SKM-1 treated with dmso at 0.1 percent for 144 hours (cell line): ENCODE measurements at regions not wholly inside any gene's neighbourhood (a gene's known extent, or its start where the extent isn't known, plus 50 kb on each side); places are given as distances from the start of the nearest gene placed in this dataset.
"Not testable (repeated sequence)": the region's sequence is repeated elsewhere in the genome, so short reads cannot be mapped to it uniquely, and the experiment has no call there.

Experiments used
- DNase-seq: peaks from one replicate; lab custom pipeline; 2025; ENCODE audit not compliant: unreplicated experiment; lab: John Stamatoyannopoulos, UW

DNA sequence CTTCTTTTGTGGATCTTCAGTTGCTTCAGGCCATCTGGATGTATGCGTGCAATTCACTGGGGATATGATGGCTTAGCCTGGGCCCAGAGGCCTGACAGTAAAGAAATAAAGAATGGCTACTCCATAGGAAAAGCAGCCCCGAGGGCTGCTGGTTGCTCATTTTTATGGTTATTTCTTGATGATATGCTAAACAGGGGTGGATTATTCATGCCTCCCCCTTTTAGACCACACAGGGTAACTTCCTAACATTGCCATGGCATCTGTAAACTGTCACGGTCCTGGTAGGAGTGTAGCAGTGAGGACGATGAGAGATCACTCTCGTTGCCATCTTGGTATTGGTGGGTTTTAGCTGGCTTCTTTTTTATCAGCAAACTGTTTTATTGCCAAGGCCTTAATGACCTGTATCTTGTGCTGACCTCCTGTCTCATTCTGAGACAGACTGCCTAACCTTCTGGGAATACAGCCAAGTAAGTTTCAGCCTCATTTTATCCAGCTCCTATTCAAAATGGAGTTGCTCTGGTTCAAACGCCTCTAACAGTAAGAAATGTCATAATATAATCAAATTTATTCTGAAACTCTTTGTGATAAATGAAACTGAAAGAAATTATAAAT lies 60.5 kb downstream of the DSEL start:
- DNase-seq, result no peak

DNA sequence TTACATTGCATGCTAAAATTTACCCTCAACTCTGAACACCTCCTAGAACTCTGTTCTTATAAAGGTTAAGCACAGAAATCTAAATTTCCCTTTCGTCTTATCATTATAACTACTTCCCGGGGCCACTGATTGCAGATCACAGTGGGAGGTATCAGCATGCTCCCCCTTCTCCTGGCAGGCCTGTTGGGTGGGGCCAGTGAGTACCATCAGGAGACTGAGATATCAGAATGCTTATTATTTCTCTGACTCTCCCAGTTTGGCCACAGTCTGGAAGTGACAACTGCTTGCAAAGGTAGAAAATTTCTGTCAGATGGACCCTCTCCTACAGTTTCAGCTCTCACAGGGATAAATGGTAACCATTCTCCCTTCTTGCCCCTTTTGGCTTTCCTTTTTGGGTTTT lies 62.6 kb downstream of the DSEL start:
- DNase-seq, result no peak

DNA sequence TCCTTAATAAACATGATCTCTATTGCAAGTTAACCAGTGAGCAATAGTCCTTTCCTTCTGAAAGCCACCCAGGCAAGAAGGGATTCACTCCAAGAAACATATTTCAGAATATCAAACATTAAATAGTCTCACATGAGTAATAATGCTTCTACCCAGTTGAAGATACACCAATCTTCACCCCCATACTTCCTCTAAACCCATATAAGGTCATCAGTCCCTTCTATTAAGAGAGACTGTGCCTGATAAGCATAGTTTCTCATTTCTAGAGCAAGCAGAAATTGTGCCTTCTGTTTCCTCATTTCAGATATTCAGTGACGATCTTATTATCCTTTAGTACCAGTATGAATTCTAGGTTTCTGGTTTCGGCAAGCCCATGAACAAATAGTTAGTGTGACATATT lies 64.6 kb downstream of the DSEL start:
- DNase-seq, result no peak

DNA sequence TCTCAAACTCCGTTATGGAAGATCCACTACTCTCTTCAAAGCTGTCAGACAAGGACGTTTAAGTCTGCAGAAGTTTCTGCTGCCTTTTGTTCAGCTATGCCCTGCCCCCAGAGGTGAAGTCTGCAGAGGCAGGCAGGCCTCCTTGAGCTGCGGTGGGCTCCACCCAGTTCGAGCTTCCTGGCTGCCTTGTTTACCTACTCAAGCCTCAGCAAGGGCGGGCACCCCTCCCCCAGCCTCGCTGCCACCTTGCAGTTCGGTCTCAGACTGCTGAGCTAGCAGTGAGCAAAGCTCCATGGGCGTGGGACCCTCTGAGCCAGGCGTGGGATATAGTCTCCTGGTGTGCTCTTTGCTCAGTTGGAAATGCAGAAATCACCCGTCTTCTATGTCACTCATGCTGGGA lies 65.4 kb downstream of the DSEL start:
- DNase-seq, result not testable (repeated sequence)

DNA sequence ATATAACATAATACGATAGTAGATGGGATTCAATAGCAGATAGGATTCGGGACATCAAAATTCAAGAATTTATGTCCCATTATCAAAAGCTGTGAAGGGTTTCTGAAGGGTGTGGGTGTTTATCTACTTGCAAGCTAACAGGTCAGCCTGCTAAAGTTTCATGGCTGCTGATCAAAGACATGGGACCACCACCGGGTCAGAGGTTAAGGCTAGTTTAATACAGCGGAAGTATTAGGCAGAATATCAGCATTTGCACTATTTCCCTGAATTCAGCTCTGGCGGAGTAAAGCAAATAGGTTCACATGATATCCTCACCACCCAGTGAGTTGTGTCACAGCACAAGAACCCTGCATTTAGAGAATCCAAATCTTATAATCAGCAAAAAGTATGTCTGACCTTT lies 82.5 kb downstream of the DSEL start:
- DNase-seq, result no peak

DNA sequence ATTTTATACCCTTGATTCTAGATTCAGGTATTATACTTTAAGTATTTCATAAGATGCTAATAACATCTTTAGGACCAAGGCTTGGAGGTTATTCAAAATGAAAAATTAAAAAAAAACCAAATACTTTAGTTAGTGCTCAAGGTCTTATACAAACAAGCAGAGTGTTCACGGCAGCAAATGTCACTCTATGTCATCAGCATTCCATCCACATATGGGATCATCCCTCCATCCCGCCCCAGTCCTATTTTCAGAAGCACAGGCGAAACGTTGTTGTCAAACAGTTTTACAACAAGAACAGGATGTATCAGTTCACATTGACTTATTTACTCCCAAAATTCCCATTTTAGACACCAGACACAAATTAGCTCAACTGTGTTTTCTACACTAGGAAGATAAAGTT lies 83.7 kb downstream of the DSEL start:
- no peak for DNase-seq

DNA sequence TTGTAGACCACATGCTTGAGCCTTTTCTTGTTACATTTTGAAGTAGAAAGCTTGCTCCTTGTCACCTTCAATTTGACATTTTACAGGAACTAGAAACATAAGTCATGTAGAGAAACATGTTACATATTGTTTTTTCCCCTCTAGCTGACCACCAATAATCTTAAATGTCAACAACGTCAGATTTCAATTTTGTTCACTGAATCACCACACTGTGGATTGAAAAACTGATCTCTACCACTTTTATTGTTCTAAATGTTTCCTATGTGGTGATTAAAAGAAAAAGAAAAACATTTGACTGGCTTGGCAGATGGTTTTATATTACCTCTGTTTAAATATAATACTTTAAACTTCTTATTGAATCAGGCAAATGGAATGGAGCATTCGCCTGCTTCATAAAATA lies 87.7 kb downstream of the DSEL start:
- no peak for DNase-seq

DNA sequence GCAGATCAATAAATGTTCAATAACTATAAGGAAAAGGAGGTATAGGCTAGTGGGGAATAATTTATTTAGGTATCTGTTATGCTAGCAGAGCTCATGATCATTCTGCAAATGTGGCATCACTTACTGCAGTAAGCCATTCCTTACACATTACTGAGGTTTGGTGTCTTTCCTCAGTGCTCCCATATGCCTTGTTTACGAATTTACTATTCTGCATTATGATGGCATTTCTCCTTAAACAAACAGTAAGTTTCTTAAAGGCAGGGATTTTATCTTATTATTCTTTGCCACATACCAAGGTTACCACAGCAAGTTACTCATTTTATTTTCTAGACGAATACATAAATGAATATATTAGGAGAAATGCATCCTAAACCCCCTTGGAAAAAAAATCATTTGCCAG lies 88.4 kb downstream of the DSEL start:
- DNase-seq, result no peak

DNA sequence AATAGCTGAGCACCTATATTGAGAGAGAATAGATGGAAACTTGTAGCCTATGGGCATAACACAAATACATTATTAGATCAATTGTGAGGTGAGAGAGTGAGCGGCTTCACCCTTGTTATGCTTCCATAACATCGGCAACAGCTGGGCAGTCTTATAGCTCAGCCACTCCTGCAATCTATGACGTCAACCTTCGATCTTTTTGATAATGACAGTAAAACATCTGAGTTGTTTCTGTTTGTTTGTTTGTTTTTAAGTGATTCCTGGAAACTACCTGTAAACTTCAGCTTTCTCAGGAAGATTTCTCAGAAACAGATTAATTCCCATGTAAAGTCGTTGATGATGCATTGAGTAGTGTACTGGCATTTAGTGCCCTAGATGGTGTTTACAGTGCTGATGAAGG lies 90.0 kb downstream of the DSEL start:
- no peak for DNase-seq

DNA sequence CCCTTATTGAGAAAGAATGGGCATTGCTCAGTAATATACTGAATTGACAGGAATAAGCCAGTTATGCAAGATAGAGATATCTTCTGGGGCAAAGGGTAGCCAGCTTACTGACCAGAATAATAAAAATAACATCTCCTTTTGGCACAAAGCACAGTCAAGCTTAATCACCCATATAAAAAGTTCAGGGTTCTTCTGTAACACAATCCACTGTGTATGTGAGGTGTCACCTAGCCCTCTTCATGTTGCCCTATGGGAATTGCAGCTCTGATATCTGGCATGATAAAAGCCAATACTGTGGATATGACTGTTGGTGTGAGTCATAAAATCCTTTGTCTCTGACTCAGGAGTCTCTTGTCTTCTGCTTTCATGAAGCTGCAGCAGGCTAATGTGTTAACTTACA lies 90.8 kb downstream of the DSEL start:
- DNase-seq, result no peak

DNA sequence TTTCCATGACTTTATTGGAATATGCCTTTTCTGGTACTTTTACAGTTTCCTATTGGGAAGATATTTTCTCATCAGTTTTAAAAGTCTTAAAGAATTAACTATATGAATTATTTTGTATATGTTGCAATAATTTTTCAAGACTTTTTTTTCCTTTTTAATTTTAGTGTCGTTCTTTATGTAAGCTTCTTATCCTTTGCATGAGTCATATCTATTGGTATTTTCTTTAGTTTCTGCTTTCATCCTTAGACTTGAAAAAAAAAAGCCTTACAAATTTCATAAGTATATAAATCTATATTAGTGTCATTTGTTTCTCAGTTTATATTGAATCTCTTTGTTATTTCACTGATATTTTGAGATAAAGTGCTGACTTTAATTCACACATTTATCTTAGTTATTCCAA lies 94.9 kb downstream of the DSEL start:
- no peak for DNase-seq

DNA sequence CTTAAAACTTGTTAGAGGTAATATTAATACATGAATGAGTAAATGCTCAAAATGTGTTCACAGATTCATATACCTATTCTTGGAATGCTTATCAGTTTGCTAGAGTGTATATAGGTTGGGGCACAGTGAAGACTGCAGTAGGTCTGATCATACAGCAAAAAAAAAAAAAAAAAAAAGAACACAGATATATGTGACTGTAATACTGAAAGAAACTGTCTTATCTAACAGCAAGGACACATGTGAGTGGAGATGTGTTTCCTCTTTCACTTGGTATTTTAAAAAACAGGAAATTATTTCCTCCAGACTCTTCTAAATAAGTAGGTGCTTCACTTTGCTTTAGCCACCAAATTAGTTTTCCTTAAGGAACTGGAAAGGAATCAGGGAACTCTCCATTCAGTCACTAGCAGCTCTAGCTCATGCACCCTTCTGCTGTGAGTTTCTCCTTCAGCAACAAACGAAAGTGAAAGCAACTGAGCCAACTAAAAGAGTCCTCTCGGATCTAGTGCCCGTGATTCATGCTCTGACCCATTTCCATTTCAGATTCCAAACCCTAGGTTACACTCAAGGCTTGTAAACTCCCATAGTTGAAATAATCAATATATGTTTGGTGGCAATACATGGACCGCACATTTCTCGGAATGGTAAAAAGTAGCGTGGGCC lies 98.5 kb downstream of the DSEL start:
- DNase-seq, result no peak

DNA sequence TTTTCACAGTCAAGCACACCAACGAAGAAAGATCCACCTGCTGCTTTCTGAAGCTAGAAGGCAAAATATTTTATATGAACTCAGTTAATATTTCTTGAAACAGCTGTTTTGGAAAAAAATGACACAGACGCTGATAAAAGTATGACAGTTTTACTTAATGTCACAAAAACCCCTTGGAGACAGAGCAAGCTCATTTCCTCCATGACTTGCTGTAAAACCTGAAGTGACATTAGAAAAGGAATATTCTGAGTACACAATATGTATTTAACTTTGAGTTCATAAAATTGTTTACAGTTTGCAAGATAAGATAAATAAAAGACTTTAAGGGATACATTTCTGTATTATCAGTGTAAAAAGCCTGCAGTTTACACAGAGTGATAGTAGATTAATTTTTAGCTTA lies 105.4 kb downstream of the DSEL start:
- DNase-seq, result no peak

DNA sequence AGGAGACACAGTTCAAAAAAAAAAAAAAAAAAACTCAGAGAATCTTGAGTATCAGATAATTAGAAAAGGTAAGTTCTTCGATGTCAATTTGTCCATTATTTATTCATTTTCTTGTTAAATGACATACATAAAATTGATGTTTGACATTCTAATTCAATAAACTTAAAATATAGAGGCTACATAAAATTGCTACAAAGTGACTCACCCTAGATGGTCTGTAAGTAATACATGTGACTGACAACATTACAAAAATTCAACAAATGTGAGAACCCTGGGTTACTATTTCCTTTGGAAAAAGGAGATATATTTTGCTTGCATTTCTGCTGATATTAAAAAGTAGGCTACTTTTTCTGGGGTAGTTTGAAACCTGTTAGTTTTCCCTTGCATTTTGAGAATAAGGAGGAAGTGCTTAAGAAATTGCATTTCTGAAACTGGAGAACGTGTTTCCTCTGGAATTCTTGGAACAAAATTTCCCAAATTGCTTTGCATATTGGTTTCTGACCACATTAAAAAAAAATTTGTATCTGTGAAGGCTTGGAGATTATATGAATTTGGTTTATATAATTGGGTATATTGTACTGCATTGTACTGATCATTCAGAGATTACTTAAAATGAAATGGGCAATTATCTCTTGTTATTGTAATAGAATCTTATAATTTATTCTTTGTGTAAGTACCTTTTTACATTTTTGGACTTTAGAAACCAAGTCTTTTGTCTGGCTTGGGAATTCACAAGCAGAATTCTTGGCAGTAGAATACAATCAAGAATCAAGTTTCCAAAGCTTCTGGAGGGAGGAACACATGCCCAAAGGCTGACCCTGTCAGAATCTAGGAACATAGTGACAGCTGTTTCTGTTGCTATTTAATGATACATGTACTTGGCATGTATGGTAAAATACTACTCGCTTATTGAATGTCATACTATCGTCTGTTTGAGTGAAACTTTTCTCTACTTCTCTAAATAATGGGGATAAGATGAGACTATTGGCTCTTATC lies 106.1 kb downstream of the DSEL start:
- DNase-seq, result no peak

DNA sequence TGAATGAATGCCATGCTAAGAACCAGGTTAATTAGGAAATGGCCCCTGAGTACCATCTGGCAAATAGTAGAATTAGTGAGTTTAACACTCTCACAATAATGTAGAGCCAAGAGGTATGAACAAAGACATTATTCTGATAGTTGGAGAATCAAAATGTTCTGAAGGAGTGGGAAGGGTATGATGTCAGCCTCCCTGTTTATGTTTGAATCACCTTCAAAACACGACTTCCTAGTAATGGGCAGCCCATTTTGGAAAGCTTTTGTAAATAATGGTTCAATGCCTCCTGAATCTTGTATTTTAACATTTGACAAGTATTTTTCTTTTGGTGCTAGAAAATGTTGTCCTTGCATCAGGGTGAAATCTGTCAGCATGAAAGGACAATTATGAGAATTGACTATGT lies 108.3 kb downstream of the DSEL start:
- no peak for DNase-seq

DNA sequence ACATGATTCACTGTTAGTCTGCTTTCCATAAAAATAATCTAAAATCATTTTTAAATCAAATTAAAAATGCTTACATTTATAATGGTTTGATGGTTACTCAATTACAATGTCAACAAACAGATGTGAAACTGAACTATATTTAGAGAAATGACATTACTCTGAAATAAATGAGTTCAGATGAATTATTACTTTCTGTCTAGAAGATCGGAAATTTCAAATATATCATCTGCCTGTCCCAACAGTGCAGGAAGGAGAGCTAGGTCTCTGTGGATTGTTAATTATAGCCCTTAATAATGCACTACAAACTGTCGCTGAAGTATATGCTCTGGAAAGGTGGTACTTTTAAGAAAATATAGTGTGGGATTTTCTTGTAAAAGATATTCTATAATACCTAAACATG lies 109.8 kb downstream of the DSEL start:
- no peak for DNase-seq

DNA sequence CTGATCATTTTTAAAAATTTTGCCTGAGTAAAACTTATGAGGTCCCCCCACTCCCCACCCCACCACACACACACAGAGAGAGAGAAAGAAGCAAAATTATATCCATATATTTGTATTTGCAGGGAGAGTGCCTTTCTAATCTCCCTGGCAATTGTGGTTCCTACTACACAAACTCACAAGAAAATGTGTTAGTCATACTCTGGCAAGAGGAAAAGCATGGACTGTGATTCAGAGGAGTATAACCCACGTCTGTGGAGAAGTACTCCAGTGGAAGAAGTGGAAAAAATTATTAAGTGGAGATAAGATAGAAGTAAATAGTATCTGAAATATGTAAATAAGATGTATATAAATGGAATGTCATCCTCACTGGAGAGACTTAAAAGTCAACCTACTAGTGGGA lies 114.0 kb downstream of the DSEL start:
- no peak for DNase-seq

DNA sequence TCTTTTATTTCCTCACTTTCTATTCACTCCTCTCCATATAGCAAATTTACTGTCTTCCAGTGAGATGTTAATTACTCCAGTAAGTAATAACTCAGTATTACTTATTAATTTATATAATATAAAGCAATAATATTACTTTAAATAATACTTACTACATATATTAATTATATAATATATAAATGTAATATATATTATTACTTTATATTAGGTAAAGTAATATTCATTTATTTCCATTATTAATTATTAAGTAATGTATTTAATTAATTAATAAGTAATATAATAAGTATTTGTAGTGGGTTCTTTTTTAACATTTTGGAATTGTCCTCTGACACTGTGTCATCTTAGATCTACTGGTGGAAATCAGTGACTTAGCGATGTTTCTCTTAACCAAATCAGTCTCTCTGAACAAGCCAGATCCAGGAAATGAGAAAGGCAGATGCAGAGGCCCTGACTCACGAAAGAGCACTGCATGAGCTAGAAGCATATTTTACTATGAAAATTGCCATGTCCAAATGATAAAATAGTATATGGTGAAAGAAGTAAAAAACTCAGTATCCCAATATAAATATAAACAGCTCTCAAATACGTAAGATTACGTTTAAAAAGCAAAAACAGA lies 115.9 kb downstream of the DSEL start:
- DNase-seq, result no peak

DNA sequence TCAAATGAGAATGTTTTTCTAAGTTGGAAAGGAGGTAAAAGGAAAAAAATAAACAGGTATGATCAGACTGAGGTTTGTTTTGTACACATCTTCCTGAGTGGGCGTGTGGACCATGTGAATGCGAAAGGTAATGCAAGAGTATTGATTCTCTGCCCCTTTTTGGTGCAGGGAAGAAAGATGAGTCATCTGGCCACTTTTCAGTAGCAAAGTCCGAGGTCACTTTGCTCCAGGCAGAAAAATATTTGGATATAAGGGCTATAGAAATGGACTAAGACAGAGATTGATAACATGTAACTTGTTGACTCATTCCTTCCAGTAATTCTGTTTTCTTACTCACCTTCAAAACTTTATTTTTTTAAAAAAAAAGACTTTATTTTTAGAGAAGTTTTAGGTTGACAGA lies 130.5 kb downstream of the DSEL start:
- no peak for DNase-seq

DNA sequence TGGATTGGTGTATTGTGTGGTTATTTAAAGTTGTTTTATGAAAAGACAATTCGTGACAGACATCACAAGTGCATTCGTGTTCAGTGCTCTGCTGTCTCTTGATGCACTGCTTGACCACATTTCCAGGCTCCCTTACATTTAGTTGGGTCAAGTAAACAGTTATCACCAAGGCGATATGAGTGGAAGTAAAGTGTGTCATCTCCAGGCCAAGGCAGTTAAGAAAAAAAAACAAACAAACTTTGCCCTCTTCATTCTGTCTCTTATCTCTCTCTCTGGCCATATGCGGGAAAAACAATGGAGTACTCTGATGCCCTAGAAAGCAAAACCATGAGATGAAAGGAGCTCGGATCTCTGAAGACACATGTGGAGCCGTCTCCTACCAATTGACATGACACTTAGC lies 131.1 kb downstream of the DSEL start:
- DNase-seq, result no peak

DNA sequence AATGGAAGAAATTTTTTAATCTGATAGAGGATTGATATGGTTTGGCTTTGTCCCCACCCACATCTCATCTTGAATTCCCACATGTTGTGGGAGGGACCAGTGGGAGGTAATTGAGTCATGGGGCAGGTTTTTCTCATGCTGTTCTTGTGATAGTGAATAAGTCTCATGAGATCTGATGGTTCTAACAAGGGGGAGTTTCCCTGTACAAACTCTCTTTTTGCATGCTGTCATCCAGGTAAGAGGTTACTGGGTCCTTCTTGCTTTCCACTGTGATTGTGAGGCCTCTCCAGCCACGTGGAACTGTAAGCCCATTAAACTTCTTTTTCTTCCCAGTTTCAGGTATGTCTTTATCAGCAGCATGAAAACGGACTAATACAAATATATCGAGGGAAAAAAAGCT lies 132.5 kb downstream of the DSEL start:
- DNase-seq, result not testable (repeated sequence)
